ENCODE measurements at regions not wholly inside any gene's neighbourhood (a gene's known extent, or its start where the extent isn't known, plus 50 kb on each side); places are given as distances from the start of the nearest gene placed in this dataset.
"Not testable (repeated sequence)": the region's sequence is repeated elsewhere in the genome, so short reads cannot be mapped to it uniquely, and the experiment has no call there.

- no peak for DNase-seq
These were observed 152.2 kb downstream of the LIPI start for GRCh38 chr21:14058566-14058965.

DNA sequence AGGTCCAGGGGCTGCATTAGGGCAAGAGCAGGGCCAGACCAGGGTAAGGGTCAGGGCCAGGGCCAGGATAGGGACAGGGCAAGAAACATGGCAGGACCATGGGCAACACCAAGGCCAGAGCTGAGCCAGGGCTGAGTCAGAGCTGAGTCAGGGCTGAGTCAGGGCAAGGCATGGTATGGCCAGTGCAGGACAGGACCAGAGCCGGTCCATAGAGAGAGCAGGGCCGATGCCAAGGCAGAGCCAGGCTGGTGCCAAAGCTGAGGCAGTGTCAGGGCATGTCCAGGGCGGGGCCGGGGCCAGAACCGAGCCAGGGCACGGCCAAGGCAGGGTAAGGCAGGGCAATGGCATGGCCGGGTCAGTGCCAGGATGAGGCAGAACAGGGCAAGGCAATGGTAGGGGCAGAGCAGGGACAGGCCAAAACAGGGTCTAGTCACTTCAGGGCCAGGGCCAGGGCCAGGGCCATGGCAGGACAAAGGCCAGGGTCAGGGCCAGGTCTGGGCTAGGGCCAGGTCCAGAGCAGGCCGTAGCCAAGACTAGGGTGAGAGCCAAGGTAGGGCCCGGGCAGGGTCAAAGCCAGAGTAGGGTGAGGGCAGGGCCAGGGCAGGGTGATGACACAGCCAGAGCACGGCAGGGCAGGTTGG, 152.8 kb downstream of the LIPI start:
- not testable (repeated sequence) for DNase-seq

GRCh38 chr21:14057313-14057712, 153.4 kb downstream of the LIPI start:
- DNase-seq, result no peak

GRCh38 chr21:14056771-14057191, 154.0 kb downstream of the LIPI start:
- DNase-seq, result no peak

DNA sequence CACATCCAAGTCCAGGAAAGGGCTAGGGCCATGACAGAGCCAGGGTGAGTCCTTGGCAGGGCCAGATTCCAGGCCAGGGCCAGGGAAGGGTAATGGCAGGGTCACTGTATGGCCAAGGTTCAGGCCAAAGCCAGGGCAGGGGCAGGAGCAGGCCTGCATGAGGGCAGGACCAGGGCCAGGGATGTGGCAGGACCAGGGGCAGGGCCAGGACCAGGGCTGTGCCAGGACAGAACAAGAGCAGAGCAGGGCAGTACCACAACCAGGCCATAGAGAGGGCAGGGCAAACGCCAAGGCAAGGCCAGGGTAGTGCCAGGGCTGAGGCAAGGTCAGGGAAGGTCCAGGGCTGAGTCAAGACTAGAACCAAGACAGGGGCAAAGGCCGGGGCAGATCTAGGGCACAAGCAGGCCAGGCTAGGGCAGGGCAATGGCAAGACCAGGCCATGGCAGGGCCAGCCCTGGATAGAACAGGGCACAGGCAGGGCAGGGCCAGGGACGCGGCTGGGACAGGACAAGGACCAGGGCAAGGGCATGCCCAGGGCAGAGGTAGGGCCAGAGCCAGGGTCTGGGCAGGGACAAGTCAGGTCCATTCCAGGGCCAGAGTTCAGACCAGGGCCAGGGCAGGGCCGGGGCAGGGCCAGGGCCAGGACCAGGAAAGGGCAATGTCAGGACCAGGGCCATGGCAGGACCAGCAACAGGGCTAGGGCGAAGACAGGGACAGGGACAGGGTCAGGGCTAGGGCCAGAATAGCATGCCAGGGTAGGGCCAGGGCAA, 154.8 kb downstream of the LIPI start:
- DNase-seq, result not testable (repeated sequence)

GRCh38 chr21:14054682-14055081, 156.1 kb downstream of the LIPI start:
- DNase-seq, result no peak

- no peak for DNase-seq
These were observed 160.6 kb downstream of the LIPI start for GRCh38 chr21:14050121-14050520.

DNA sequence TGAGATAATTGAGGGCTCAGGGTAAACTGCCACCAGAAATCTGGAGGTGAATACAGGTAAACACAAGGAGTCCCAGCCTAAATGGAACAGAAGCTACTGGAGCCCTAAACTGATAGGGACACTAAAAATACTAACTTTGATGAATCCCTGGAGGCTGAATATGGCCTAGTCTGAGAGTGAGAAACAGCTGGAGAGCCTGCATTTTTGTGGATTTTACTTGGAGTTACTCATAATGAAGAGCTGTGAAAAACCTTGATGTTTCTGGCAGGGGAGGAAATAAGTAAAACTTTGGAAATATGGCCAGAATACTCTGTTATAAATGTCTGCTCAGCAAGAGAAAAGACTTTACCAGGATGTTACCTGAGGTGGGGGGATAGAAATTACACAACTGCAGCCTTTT, 164.4 kb downstream of the LIPI start:
- no peak for DNase-seq

- no peak for DNase-seq
These were observed 170.4 kb downstream of the LIPI start for GRCh38 chr21:14040386-14040785.

- DNase-seq, result not testable (repeated sequence)
These were observed 182.1 kb downstream of the LIPI start for GRCh38 chr21:14028619-14029018.

DNA sequence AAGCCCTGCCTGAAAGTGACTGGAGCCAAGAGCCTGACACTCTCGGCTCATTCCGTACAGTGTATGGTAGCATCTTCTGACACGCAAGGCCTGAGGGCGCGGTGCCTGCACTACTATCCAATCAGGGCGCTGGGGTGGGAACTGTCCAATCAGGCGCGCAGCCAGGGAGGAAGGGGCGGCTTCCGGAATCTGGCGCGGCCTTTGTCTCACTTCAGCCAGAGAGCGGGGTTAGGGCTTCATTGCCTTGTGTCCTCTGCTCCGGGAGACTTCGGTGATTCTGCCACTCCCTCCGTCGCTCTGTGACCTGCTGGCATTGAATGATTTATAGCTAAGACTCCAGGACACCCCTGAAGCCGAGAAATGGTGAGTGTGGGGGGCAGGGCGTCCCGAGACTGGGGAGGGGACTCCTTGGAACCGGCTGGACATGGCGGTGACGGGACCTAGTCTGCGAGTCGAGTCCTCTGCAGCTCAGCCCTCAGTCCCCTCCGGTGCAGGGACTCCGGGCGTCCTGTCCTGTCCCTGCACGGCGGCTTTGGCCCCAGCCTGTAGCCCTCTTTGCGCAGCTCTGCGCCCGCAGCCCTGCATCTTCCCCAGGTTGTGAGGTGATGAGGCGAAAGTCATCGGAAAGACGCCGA, 183.4 kb downstream of the LIPI start:
- DNase-seq, result peak; percentile 70

- DNase-seq, result not testable (repeated sequence)
These were observed 190.6 kb downstream of the LIPI start for GRCh38 chr21:14020108-14020507.

- DNase-seq, result not testable (repeated sequence)
These were observed 194.9 kb downstream of the LIPI start for GRCh38 chr21:14015841-14016240.

DNA sequence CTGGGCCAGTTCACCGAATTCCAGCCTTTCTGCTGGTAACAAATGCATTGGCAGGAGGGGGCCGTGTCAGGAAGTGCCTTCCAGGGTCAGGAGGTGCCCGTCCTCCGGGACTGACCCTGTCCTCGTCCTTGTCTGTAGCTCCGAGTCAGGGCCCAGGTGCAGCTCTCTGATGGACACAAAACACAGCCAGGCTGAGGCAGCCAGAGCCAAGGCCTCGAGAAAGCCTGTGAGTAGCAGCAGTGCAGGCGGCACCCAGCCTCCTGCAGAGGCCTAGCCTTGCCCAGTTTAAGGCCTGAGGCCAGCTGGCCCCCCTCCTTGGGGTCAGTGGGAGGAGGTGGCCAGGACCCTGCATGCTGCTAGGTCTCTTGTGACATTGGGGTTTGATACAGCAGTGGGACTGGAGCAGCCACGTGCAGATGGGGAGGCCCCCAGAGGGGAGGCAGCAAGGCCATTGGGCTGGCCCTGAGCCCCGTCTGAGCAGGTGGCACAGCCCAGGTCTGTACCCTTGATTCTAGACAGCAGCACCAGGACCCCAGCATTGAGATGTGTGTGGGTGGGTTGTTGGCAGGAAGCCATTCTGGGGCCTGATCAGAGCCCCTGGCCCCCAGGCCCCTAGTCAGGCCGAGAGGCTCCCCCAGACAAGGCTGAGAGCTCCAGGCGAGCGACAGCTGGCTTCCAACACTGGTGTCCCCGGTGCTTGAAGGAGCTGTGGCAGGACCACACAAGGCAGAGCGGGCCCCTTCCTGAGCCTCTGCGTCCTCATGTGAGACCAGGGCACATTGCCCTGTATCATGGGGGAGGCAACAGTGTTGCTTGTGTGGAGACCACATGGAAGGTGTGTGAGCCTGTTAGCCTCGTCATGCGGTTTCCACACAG, 196.9 kb downstream of the LIPI start:
- not testable (repeated sequence) for DNase-seq

DNA sequence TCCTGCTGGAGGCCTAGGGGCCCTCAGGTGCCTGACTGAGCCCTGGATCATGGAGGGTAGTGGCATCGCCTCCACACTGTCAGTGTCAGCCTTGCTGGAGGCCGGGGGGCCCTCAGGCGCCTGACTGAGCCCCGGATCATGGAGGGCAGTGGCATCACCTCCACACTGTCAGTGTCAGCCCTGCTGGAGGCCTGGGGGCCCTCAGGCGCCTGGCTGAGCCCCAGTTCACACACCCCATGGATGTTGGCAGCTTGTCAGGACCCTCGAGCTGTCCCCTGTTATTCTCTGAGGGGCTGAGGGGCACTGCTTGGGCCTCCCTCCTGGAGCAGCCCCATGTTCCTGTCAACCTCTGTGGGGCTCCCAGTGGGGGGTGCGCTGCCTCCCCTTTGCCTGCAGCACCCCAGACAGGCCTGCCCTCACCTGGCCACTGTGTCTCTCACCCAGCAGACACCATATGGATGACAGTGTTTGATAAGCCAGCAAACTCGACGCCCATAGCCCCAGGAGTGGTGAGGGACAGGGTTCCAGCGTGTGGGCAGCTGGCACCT, 197.6 kb downstream of the LIPI start:
- no peak for DNase-seq

GRCh38 chr21:14012409-14012808, 198.3 kb downstream of the LIPI start:
- DNase-seq, result no peak

DNA sequence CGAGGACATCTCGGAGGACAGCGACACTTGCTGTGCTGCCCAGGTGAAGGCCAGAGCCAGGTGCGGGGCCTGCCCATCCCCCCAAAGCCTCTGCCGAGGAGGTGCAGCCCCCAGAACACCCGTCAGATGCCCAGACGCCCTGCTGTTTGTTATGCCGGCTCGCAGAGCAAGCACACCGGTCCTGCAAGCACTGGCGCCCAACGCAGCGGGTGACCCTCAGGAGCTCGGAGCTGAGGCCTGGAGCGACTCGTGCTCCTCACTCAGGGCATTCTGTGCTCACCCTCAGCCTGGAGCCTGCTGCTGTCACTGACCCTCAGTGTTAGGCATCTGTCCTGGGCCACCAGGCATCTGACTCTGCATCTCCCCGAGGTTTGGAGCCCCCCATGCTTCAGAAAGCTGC, 199.0 kb downstream of the LIPI start:
- not testable (repeated sequence) for DNase-seq

DNA sequence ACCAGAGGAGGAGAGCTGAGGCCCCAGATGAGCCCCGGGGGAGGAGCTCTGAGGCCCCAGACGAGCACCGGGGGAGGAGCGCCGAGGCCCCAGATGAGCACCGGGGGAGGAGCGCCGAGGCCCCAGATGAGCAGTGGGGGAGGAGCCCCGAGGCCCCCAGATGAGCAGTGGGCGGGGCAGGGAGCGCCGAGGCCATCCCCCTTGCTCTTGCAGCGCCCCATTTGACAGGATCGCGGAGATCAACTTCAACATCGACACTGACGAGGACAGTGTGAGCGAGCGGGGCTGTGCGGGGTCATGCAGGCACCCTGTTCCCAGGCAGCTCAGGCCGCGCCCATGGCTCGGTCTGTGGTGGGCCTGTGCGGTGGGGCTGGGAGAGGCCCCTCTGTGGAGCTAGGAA, 199.6 kb downstream of the LIPI start:
- not testable (repeated sequence) for DNase-seq

GRCh38 chr21:14010729-14011128, 200.0 kb downstream of the LIPI start:
- no peak for DNase-seq

DNA sequence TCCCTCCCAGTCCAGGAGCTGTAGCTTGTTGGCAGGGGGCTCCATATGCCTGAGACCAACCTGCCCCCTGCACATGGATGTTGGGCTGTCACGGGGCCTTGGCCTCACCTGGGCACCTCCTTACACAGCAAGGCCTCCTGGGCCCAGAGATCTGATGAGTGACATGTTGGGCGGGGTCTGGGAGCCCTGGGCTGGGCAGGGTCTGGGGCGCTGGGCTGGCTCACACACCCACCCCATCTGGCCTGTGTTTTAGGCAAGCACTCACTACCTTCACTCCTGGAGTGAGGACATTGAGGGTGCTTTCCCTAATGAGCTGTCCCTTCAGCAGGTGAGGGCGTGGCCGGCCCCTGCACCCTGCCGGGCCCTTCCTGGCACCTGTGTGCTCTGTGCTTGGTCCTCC, 200.8 kb downstream of the LIPI start:
- not testable (repeated sequence) for DNase-seq

DNA sequence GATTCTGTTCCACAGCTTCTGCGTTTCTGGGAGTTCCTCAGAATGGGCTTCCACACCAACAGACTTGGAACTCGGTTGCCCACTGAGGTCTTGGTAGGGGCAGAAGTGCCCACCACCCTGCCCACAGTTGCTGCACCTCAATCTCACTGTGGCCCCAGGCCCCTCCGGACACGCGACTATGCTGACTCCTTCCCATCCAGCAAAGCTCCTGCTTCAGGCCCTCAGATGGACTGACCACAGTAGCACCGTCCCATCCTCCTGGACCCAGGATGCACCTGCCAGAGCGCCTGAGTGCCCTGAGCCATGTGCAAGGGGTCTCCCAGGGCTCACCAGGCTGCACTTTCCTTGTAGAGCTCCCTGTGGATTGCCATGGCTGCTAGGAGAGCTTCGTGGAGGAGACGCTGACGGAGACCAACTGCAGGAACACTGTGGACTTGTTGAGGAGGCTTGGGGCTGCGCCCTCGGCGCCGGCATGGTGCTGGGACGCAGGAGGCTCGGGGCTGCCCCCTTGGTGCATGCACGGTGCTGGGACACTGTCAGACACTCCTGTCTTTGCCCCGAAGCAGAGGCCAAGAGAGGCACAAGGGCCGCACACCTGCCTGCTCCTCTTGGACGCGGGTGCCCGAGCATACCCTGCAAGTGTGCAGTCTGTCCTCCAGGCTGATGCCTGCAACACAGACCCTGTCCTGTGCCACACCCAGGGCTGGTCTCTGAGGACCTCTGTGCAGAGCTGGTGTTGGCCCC, 201.3 kb downstream of the LIPI start:
- not testable (repeated sequence) for DNase-seq

GRCh38 chr21:14008436-14008835, 202.3 kb downstream of the LIPI start:
- DNase-seq, result not testable (repeated sequence)

Measured in GOT3 (cell line).